Activated CD4-positive, alpha-beta T cell treated with anti-CD3 and anti-CD28 coated beads for 36 hours (primary cell): ENCODE measurements at regions not wholly inside any gene's neighbourhood (a gene's known extent, or its start where the extent isn't known, plus 50 kb on each side); places are given as distances from the start of the nearest gene placed in this dataset.

ENCODE experiments used
- ATAC-seq: fragments of 200-7000 bp; cut with Tn5 transposase; one replicate; pipeline ENCODE4 v1.10.0; 2021; ENCODE audit warnings: mild to moderate bottlenecking, moderate library complexity
- CTCF ChIA-PET: fragments of 350-600 bp; sonication (Branson Sonifier 250); formaldehyde crosslinking; loops from one replicate; lab custom pipeline; 2021; ENCODE audit warnings: antibody characterized with exemption; lab: Charles Lee
- POLR2A ChIA-PET: fragments of 350-600 bp; sonication (Branson Sonifier 250); formaldehyde crosslinking; loops from one replicate; lab custom pipeline; 2021; ENCODE audit warnings: antibody characterized with exemption, inconsistent platforms; lab: Charles Lee
- DNase-seq: peaks from one replicate; pipeline ENCODE4 v3.0.0-alpha.2; 2020
- H3K27ac Mint-ChIP-seq: one replicate; pipeline ENCODE4 v1.8.0; 2021; ENCODE audit warnings: mixed read lengths
- H3K27me3 Mint-ChIP-seq: one replicate; pipeline ENCODE4 v1.8.0; 2021; ENCODE audit warnings: mixed read lengths
- H3K36me3 Mint-ChIP-seq: one replicate; pipeline ENCODE4 v1.8.0; 2021; ENCODE audit warnings: low read depth, mixed read lengths
- H3K4me1 Mint-ChIP-seq: one replicate; pipeline ENCODE4 v1.8.0; 2021; ENCODE audit warnings: mixed read lengths
- H3K4me3 Mint-ChIP-seq: one replicate; pipeline ENCODE4 v1.8.0; 2021; ENCODE audit warnings: mild to moderate bottlenecking, moderate library complexity, mixed read lengths
- H3K9me3 Mint-ChIP-seq: one replicate; pipeline ENCODE4 v1.8.0; 2021; ENCODE audit warnings: low read depth, mixed read lengths
- intact Hi-C, 2 experiments: fragments of 100-400 bp; cut with DNase I in 1 of 2; cut with micrococcal nuclease in 1 of 2; formaldehyde crosslinking; loops; one replicate each; pipeline versions ENCODE4 v1.14.2 to v1.15.1; 2022 to 2024; cut with DNase I, micrococcal nuclease

GRCh38 chr4:133068083-133068482 is 81.0 kb upstream of the PCDH10 start:
- H3K36me3 Mint-ChIP-seq: no peaks in the 10 kb centered on the region
- ATAC-seq (no peak), DNase-seq (no peak)
- ChIA-PET POLR2A (no interaction called here), CTCF (no interaction called here)
- intact Hi-C loops: no loop called here
- peaks cover 25% of the 10 kb centered on the region for H3K9me3 Mint-ChIP-seq
- no peaks in the 10 kb centered on the region for H3K27me3 Mint-ChIP-seq
- H3K27ac Mint-ChIP-seq: no peak overlapping the region
- H3K4me1 Mint-ChIP-seq: no peaks in the 10 kb centered on the region
- no peak overlapping the region for H3K4me3 Mint-ChIP-seq

GRCh38 chr4:133081246-133081645 is 67.8 kb upstream of the PCDH10 start:
- ATAC-seq (no peak), DNase-seq (no peak)
- H3K36me3 Mint-ChIP-seq: no peaks in the 10 kb centered on the region
- no peak overlapping the region for H3K4me3 Mint-ChIP-seq
- H3K27me3 Mint-ChIP-seq: no peaks in the 10 kb centered on the region
- peaks cover 8% of the 10 kb centered on the region for H3K9me3 Mint-ChIP-seq
- CTCF ChIA-PET: no interaction called here
- no peaks in the 10 kb centered on the region for H3K4me1 Mint-ChIP-seq
- POLR2A ChIA-PET: interaction anchor here (0.6 kb wide), 1 partner anchor 132 kb away, joined by 3 read pairs; no protein-coding TSS in a partner anchor
- H3K27ac Mint-ChIP-seq: no peak overlapping the region
- intact Hi-C loops: no loop called here

GRCh38 chr4:133084421-133084820 is 64.7 kb upstream of the PCDH10 start:
- ATAC-seq (no peak), DNase-seq (no peak)
- Mint-ChIP-seq H3K27me3 (no peaks in the 10 kb centered on the region), H3K4me1 (no peaks in the 10 kb centered on the region), H3K9me3 (no peaks in the 10 kb centered on the region), H3K36me3 (no peaks in the 10 kb centered on the region), H3K27ac (no peak overlapping the region), H3K4me3 (no peak overlapping the region)
- ChIA-PET CTCF (no interaction called here), POLR2A (no interaction called here)
- intact Hi-C loops: no loop called here

GRCh38 chr4:133095591-133095990 is 53.5 kb upstream of the PCDH10 start:
- ChIA-PET CTCF (no interaction called here), POLR2A (no interaction called here)
- H3K27me3 Mint-ChIP-seq: no peaks in the 10 kb centered on the region
- no peaks in the 10 kb centered on the region for H3K9me3 Mint-ChIP-seq
- no peaks in the 10 kb centered on the region for H3K4me1 Mint-ChIP-seq
- H3K4me3 Mint-ChIP-seq: no peak overlapping the region
- intact Hi-C loops: no loop called here
- H3K36me3 Mint-ChIP-seq: no peaks in the 10 kb centered on the region
- no peak overlapping the region for H3K27ac Mint-ChIP-seq
- no peak for ATAC-seq
- no peak for DNase-seq

- intact Hi-C loops: no loop called here
- H3K9me3 Mint-ChIP-seq: no peaks in the 10 kb centered on the region
- DNase-seq (no peak), ATAC-seq (no peak)
- no peak overlapping the region for H3K4me3 Mint-ChIP-seq
- ChIA-PET POLR2A (no interaction called here), CTCF (no interaction called here)
- no peaks in the 10 kb centered on the region for H3K36me3 Mint-ChIP-seq
- no peaks in the 10 kb centered on the region for H3K4me1 Mint-ChIP-seq
- no peak overlapping the region for H3K27ac Mint-ChIP-seq
- no peaks in the 10 kb centered on the region for H3K27me3 Mint-ChIP-seq
Observed at GRCh38 chr4:133096972-133097371, 52.1 kb upstream of the PCDH10 start.
